GM23338 (cell line): ENCODE measurements at regions not wholly inside any gene's neighbourhood (a gene's known extent, or its start where the extent isn't known, plus 50 kb on each side); places are given as distances from the start of the nearest gene placed in this dataset.

ENCODE experiments used
- ATAC-seq: fragments of 200-7000 bp; cut with Tn5 transposase; 3 replicates; pipeline ENCODE4 v1.9.1; 2020
- DNase-seq: peaks from one replicate; pipeline ENCODE4 v3.0.0-alpha.2; 2015; ENCODE audit warnings: low spot score
- H2AFZ ChIP-seq: fragments of 200-600 bp; sonication (generic); 2 replicates; pipeline ENCODE4 v1.8.0; 2016; ENCODE audit warnings: antibody characterized with exemption, mild to moderate bottlenecking, moderate library complexity
- H3F3A ChIP-seq: fragments of 200-600 bp; sonication (generic); replicated peaks from 2 replicates; pipeline ENCODE4 v1.8.0; 2017; ENCODE audit warnings: antibody characterized with exemption, mixed run types, low read depth
- H3K27ac ChIP-seq: fragments of 200-600 bp; sonication (generic); 2 replicates; pipeline ENCODE4 v1.6.1; 2016; ENCODE audit warnings: low read depth
- H3K27me3 ChIP-seq: fragments of 200-600 bp; sonication (generic); 2 replicates; pipeline ENCODE4 v1.8.0; 2016; ENCODE audit warnings: mild to moderate bottlenecking, mixed run types, moderate library complexity; ENCODE audit not compliant: insufficient read depth
- H3K36me3 ChIP-seq: fragments of 200-600 bp; sonication (generic); 2 replicates; pipeline ENCODE4 v1.8.0; 2016; ENCODE audit warnings: mild to moderate bottlenecking; ENCODE audit not compliant: insufficient read depth
- H3K4me1 ChIP-seq: fragments of 200-600 bp; sonication (generic); 2 replicates; pipeline ENCODE4 v1.8.0; 2016; ENCODE audit warnings: mild to moderate bottlenecking, moderate library complexity; ENCODE audit not compliant: insufficient read depth
- H3K4me2 ChIP-seq: fragments of 200-600 bp; sonication (generic); 2 replicates; pipeline ENCODE4 v1.7.1; 2017; ENCODE audit warnings: mixed run types
- H3K4me3 ChIP-seq: fragments of 200-600 bp; sonication (generic); 2 replicates; pipeline ENCODE4 v1.6.1; 2016; ENCODE audit warnings: mixed run types
- H3K79me2 ChIP-seq: fragments of 200-600 bp; sonication (generic); replicated peaks from 2 replicates; pipeline ENCODE4 v1.8.0; 2017; ENCODE audit warnings: mild to moderate bottlenecking; ENCODE audit not compliant: insufficient read depth
- H3K9me2 ChIP-seq: fragments of 200-600 bp; sonication (generic); 2 replicates; pipeline ENCODE4 v1.8.0; 2017; ENCODE audit not compliant: insufficient read depth
- H4K20me1 ChIP-seq: fragments of 200-600 bp; sonication (generic); replicated peaks from 2 replicates; pipeline ENCODE4 v1.8.0; 2017; ENCODE audit warnings: mild to moderate bottlenecking; ENCODE audit not compliant: insufficient read depth
- H3K27ac Mint-ChIP-seq: 2 replicates; pipeline ENCODE4 v1.8.0; 2020; ENCODE audit warnings: inconsistent platforms, mild to moderate bottlenecking, moderate library complexity, mixed read lengths
- H3K27me3 Mint-ChIP-seq: 3 replicates; pipeline ENCODE4 v1.8.0; 2022; ENCODE audit warnings: low read depth, mild to moderate bottlenecking, moderate library complexity, mixed read lengths, inconsistent platforms; ENCODE audit not compliant: insufficient read depth, poor library complexity
- H3K36me3 Mint-ChIP-seq: 3 replicates; pipeline ENCODE4 v1.8.0; 2021; ENCODE audit warnings: low read depth, mild to moderate bottlenecking, inconsistent platforms, moderate library complexity, mixed read lengths
- H3K4me1 Mint-ChIP-seq: 3 replicates; pipeline ENCODE4 v1.8.0; 2020; ENCODE audit warnings: mild to moderate bottlenecking, inconsistent platforms, mixed read lengths
- H3K4me3 Mint-ChIP-seq: 3 replicates; pipeline ENCODE4 v1.8.0; 2021; ENCODE audit warnings: moderate library complexity, mild to moderate bottlenecking, inconsistent platforms, mixed read lengths
- H3K9me3 Mint-ChIP-seq: 3 replicates; pipeline ENCODE4 v1.8.0; 2020; ENCODE audit warnings: moderate library complexity, mild to moderate bottlenecking, inconsistent platforms, mixed read lengths
- CREB1 ChIP-seq: fragments of 250-450 bp; sonication (Bioruptor Pico); IDR thresholded peaks from 2 replicates; pipeline ENCODE4 v1.5.0; 2020; ENCODE audit warnings: low read depth, mild to moderate bottlenecking, moderate library complexity
- EZH2 ChIP-seq: fragments of 200-600 bp; sonication (generic); IDR thresholded peaks from one replicate; pipeline ENCODE4 v1.8.0; 2017; ENCODE audit warnings: antibody characterized with exemption, mild to moderate bottlenecking, low read depth; ENCODE audit not compliant: unreplicated experiment
- EZH2phosphoT487 ChIP-seq: fragments of 200-600 bp; sonication (generic); IDR thresholded peaks from one replicate; pipeline ENCODE4 v1.8.1; 2018; ENCODE audit warnings: antibody characterized with exemption; ENCODE audit not compliant: unreplicated experiment
- JUNB ChIP-seq: IDR thresholded peaks from one replicate; pipeline ENCODE4 v1.6.1; 2016; ENCODE audit warnings: antibody characterized with exemption; ENCODE audit not compliant: unreplicated experiment
- NANOG ChIP-seq: IDR thresholded peaks from 2 replicates; pipeline ENCODE4 v1.6.1; 2016; ENCODE audit warnings: antibody characterized with exemption, borderline replicate concordance
- POLR2AphosphoS5 ChIP-seq: IDR thresholded peaks from 2 replicates; pipeline ENCODE4 v1.6.1; 2016; ENCODE audit warnings: antibody characterized with exemption, low read depth
- STAT1 ChIP-seq: IDR thresholded peaks from one replicate; pipeline ENCODE4 v1.6.1; 2016; ENCODE audit warnings: antibody characterized with exemption; ENCODE audit not compliant: unreplicated experiment
- ZNF114 ChIP-seq: fragments of 250-450 bp; sonication (Bioruptor Pico); IDR thresholded peaks from 2 replicates; pipeline ENCODE4 v1.5.0; 2020; ENCODE audit warnings: mild to moderate bottlenecking, moderate library complexity
- ZNF331 ChIP-seq: fragments of 250-450 bp; sonication (Bioruptor Pico); IDR thresholded peaks from 2 replicates; pipeline ENCODE4 v1.5.0; 2020; ENCODE audit warnings: low read depth, mild to moderate bottlenecking, moderate library complexity
- TF ChIP-seq, protein P1 (sequence below): fragments of 250-450 bp; sonication (Bioruptor Pico); IDR thresholded peaks from 2 replicates; pipeline ENCODE4 v1.5.0; 2020; ENCODE audit warnings: mild to moderate bottlenecking, moderate library complexity
- TF ChIP-seq, protein P2 (sequence below): IDR thresholded peaks from 2 replicates; pipeline ENCODE4 v1.6.1; 2016; ENCODE audit warnings: antibody characterized with exemption
- TF ChIP-seq, protein P3 (sequence below), 2 experiments: fragments of 200-600 bp in 1 of 2; sonication (generic) in 1 of 2; conservative IDR thresholded peaks; 2 replicates each; pipeline versions ENCODE4 v1.5.1 to v1.6.1; 2016 to 2017; ENCODE audit warnings: antibody characterized with exemption in 2 of 2, low read depth in 2 of 2, mild to moderate bottlenecking in 2 of 2, moderate library complexity in 1 of 2

GRCh38 chr12:103139876-103140275 is 182.4 kb downstream of the ASCL1 start (continued):
- TF ChIP-seq, protein P1, sequence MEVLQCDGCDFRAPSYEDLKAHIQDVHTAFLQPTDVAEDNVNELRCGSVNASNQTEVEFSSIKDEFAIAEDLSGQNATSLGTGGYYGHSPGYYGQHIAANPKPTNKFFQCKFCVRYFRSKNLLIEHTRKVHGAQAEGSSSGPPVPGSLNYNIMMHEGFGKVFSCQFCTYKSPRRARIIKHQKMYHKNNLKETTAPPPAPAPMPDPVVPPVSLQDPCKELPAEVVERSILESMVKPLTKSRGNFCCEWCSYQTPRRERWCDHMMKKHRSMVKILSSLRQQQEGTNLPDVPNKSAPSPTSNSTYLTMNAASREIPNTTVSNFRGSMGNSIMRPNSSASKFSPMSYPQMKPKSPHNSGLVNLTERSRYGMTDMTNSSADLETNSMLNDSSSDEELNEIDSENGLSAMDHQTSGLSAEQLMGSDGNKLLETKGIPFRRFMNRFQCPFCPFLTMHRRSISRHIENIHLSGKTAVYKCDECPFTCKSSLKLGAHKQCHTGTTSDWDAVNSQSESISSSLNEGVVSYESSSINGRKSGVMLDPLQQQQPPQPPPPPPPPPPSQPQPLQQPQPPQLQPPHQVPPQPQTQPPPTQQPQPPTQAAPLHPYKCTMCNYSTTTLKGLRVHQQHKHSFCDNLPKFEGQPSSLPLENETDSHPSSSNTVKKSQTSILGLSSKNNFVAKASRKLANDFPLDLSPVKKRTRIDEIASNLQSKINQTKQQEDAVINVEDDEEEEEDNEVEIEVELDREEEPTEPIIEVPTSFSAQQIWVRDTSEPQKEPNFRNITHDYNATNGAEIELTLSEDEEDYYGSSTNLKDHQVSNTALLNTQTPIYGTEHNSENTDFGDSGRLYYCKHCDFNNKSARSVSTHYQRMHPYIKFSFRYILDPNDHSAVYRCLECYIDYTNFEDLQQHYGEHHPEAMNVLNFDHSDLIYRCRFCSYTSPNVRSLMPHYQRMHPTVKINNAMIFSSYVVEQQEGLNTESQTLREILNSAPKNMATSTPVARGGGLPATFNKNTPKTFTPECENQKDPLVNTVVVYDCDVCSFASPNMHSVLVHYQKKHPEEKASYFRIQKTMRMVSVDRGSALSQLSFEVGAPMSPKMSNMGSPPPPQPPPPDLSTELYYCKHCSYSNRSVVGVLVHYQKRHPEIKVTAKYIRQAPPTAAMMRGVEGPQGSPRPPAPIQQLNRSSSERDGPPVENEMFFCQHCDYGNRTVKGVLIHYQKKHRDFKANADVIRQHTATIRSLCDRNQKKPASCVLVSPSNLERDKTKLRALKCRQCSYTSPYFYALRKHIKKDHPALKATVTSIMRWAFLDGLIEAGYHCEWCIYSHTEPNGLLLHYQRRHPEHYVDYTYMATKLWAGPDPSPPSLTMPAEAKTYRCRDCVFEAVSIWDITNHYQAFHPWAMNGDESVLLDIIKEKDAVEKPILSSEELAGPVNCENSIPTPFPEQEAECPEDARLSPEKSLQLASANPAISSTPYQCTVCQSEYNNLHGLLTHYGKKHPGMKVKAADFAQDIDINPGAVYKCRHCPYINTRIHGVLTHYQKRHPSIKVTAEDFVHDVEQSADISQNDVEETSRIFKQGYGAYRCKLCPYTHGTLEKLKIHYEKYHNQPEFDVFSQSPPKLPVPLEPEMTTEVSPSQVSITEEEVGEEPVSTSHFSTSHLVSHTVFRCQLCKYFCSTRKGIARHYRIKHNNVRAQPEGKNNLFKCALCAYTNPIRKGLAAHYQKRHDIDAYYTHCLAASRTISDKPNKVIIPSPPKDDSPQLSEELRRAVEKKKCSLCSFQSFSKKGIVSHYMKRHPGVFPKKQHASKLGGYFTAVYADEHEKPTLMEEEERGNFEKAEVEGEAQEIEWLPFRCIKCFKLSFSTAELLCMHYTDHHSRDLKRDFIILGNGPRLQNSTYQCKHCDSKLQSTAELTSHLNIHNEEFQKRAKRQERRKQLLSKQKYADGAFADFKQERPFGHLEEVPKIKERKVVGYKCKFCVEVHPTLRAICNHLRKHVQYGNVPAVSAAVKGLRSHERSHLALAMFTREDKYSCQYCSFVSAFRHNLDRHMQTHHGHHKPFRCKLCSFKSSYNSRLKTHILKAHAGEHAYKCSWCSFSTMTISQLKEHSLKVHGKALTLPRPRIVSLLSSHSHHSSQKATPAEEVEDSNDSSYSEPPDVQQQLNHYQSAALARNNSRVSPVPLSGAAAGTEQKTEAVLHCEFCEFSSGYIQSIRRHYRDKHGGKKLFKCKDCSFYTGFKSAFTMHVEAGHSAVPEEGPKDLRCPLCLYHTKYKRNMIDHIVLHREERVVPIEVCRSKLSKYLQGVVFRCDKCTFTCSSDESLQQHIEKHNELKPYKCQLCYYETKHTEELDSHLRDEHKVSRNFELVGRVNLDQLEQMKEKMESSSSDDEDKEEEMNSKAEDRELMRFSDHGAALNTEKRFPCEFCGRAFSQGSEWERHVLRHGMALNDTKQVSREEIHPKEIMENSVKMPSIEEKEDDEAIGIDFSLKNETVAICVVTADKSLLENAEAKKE (CRISPR knock-in tag) = no peak
- TF ChIP-seq ZNF331 = no peak
- no peak for TF ChIP-seq POLR2AphosphoS5
- TF ChIP-seq, protein P2, sequence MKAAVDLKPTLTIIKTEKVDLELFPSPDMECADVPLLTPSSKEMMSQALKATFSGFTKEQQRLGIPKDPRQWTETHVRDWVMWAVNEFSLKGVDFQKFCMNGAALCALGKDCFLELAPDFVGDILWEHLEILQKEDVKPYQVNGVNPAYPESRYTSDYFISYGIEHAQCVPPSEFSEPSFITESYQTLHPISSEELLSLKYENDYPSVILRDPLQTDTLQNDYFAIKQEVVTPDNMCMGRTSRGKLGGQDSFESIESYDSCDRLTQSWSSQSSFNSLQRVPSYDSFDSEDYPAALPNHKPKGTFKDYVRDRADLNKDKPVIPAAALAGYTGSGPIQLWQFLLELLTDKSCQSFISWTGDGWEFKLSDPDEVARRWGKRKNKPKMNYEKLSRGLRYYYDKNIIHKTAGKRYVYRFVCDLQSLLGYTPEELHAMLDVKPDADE = no peak
- TF ChIP-seq EZH2phosphoT487 = no peak

- Histone ChIP-seq H3K27ac (no peak overlapping the region), H3K9me2 (no peaks in the 10 kb centered on the region), H3K4me2 (no peak overlapping the region; the same call in 1 of the 2 replicates), H3K4me1 (peaks cover 5% of the 10 kb centered on the region; the same call in 1 of the 2 replicates), H2AFZ (peak overlapping the region; percentile 70; the same call in 1 of the 2 replicates), H3K36me3 (no peaks in the 10 kb centered on the region), H3K4me3 (no peak overlapping the region), H3F3A (no peaks in the 10 kb centered on the region), H3K27me3 (no peaks in the 10 kb centered on the region), H4K20me1 (no peaks in the 10 kb centered on the region), H3K79me2 (no peaks in the 10 kb centered on the region)
- no peak overlapping the region for H3K4me3 Mint-ChIP-seq
- H3K27me3 Mint-ChIP-seq = peaks cover 2% of the 10 kb centered on the region
- H3K4me1 Mint-ChIP-seq = peaks cover 9% of the 10 kb centered on the region
- H3K36me3 Mint-ChIP-seq = no peaks in the 10 kb centered on the region
- peak overlapping the region; percentile 76 for H3K27ac Mint-ChIP-seq
- no peaks in the 10 kb centered on the region for H3K9me3 Mint-ChIP-seq
- peak; percentile 34 for DNase-seq
- ATAC-seq = peak; percentile 53
- TF ChIP-seq POLR2AphosphoS5 = no peak
- TF ChIP-seq EZH2 = no peak
- TF ChIP-seq NANOG = no peak
- TF ChIP-seq, protein P2 = no peak
- TF ChIP-seq EZH2phosphoT487 = no peak
- TF ChIP-seq STAT1 = no peak
- TF ChIP-seq, protein P3, sequence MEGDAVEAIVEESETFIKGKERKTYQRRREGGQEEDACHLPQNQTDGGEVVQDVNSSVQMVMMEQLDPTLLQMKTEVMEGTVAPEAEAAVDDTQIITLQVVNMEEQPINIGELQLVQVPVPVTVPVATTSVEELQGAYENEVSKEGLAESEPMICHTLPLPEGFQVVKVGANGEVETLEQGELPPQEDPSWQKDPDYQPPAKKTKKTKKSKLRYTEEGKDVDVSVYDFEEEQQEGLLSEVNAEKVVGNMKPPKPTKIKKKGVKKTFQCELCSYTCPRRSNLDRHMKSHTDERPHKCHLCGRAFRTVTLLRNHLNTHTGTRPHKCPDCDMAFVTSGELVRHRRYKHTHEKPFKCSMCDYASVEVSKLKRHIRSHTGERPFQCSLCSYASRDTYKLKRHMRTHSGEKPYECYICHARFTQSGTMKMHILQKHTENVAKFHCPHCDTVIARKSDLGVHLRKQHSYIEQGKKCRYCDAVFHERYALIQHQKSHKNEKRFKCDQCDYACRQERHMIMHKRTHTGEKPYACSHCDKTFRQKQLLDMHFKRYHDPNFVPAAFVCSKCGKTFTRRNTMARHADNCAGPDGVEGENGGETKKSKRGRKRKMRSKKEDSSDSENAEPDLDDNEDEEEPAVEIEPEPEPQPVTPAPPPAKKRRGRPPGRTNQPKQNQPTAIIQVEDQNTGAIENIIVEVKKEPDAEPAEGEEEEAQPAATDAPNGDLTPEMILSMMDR (conservative IDR thresholded peaks at IDR 0.05; ENCODE audit: low read depth in 2 of 2) = no peak
- no peak for TF ChIP-seq JUNB
- TF ChIP-seq ZNF114 = no peak
- no peak for TF ChIP-seq CREB1 (CRISPR knock-in tag)
Observed at GRCh38 chr12:103140286-103140685, 182.8 kb downstream of the ASCL1 start.
